ENCODE measurements at regions not wholly inside any gene's neighbourhood (a gene's known extent, or its start where the extent isn't known, plus 50 kb on each side); places are given as distances from the start of the nearest gene placed in this dataset.
"Not testable (repeated sequence)": the region's sequence is repeated elsewhere in the genome, so short reads cannot be mapped to it uniquely, and the experiment has no call there.

- H3K27me3 ChIP-seq (ENCODE audit: insufficient read depth, low read length) = no peaks in the 10 kb centered on the region
- H3K9ac ChIP-seq (ENCODE audit: low read depth, low read length) = no peak overlapping the region
- H3K4me1 ChIP-seq (ENCODE audit: insufficient read depth, low read length) = no peaks in the 10 kb centered on the region
- H3K27ac ChIP-seq (ENCODE audit: low read depth, low read length) = no peak overlapping the region
- H3K4me3 ChIP-seq (ENCODE audit: low read length) = no peak overlapping the region
- no peaks in the 10 kb centered on the region for H3K36me3 ChIP-seq (ENCODE audit: insufficient read depth, low read length)
- WGBS = 93% methylated on average over 4 of the region's 5 CpGs
- H3K9me3 ChIP-seq (ENCODE audit: insufficient read depth, low read depth, low read length) = no peaks in the 10 kb centered on the region
These were observed 408.0 kb downstream of the RPS24 start for GRCh38 chr10:78441694-78442093.

DNA sequence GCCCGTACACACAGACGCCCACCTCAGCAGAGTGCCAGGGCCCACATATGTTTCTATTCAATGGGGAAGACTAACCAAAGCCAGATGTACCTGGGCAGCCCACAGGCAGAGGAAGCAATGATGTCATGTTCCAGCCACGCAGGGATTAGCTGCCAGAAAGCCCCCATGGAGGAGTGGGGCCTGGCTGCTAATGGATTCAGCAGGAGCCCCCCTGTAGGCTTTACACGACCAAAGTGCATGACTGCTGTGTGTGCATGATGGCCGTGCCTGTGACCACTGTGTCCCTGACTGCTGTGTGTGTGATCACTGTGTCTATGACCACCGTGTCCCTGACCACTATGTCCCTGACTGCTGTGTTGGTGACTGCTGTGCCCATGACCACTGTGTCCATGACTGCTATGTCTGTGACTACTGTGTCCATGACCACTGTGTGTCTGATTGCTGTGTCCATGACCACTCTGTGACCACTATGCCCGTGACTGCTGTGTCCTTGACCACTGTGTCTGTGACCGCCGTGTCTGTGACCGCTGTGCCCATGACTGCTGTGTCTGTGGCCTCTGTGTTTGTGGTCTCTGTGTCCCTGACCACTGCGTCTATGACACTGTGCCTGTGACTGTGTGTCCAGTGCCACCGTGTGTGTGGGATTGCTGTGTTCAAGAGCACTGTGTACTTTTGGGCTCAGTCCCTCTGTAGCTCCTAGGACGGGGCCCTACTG is 409.3 kb downstream of the RPS24 start:
- H3K9ac ChIP-seq (ENCODE audit: low read depth, low read length) = no peak overlapping the region
- no peaks in the 10 kb centered on the region for H3K27me3 ChIP-seq (ENCODE audit: insufficient read depth, low read length)
- no peaks in the 10 kb centered on the region for H3K9me3 ChIP-seq (ENCODE audit: insufficient read depth, low read depth, low read length)
- no peaks in the 10 kb centered on the region for H3K36me3 ChIP-seq (ENCODE audit: insufficient read depth, low read length)
- H3K4me1 ChIP-seq (ENCODE audit: insufficient read depth, low read length) = no peaks in the 10 kb centered on the region
- H3K27ac ChIP-seq (ENCODE audit: low read depth, low read length) = no peak overlapping the region
- WGBS = 87% methylated on average over 13 of the region's 13 CpGs
- H3K4me3 ChIP-seq (ENCODE audit: low read length) = no peak overlapping the region

DNA sequence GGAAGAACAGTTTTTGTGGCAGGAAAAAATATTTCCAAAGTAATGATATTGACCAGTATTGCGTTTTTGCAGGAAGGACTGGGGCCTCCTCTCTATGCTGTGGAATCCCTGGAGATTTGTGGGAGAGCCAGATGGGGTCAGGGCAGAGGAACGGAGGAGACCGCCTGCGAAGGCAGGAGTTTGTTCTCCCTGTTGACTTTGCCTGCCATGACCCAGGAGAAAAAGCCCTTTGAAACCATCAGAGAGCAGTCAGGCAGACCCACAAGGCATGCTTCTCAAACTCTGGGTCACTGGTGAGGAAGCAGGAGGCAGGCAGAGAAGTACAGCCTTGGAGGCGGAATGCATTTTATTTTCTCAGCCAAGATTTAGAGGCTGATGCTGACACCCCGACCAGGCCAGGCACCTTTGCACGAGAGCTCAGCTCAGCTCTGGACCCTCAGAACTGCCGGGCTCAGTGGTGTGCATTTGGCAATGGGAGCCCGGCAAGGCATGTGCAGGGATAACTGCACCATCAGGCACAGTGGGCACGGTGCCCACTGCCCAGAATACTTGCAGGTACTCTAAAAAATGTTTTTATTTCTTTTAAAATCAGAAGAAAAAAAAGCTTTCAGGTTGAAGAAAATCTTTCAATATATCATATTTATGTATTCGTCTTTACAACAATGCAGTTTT is 410.4 kb downstream of the RPS24 start:
- Histone ChIP-seq H3K27ac (ENCODE audit: low read depth, low read length) (no peak overlapping the region), H3K4me3 (ENCODE audit: low read length) (no peak overlapping the region), H3K9ac (ENCODE audit: low read depth, low read length) (no peak overlapping the region), H3K9me3 (ENCODE audit: insufficient read depth, low read depth, low read length) (no peaks in the 10 kb centered on the region), H3K27me3 (ENCODE audit: insufficient read depth, low read length) (no peaks in the 10 kb centered on the region), H3K4me1 (ENCODE audit: insufficient read depth, low read length) (no peaks in the 10 kb centered on the region), H3K36me3 (ENCODE audit: insufficient read depth, low read length) (no peaks in the 10 kb centered on the region)
- 95% methylated on average over 10 of the region's 11 CpGs for WGBS

DNA sequence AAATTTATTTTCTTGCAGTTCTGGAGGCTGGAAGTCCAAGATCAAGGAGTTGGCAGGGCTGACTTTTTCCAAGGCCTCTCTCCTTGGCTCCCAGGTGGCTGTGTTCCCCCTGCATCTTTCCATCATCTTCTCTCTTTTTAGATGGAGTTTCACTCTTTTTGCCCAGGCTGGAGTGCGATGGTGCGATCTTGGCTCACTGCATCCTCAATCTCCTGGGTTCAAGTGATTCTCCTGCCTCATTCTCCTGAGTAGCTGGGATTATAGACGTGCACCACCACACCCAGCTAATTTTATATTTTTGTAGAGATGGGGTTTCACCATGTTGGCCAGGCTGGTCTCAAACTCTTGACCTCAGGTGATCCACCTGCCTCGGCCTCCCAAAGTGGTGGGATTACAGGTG is 411.1 kb downstream of the RPS24 start:
- not testable (repeated sequence) for H3K27me3 ChIP-seq (ENCODE audit: insufficient read depth, low read length); H3K9me3 ChIP-seq (ENCODE audit: insufficient read depth, low read depth, low read length); H3K9ac ChIP-seq (ENCODE audit: low read depth, low read length); H3K4me3 ChIP-seq (ENCODE audit: low read length); H3K36me3 ChIP-seq (ENCODE audit: insufficient read depth, low read length); H3K27ac ChIP-seq (ENCODE audit: low read depth, low read length); H3K4me1 ChIP-seq (ENCODE audit: insufficient read depth, low read length)
- 98% methylated on average over 4 of the region's 4 CpGs for WGBS

- Histone ChIP-seq H3K9me3 (ENCODE audit: insufficient read depth, low read depth, low read length) (no peaks in the 10 kb centered on the region), H3K27me3 (ENCODE audit: insufficient read depth, low read length) (no peaks in the 10 kb centered on the region; the same call in 1 of the 2 replicates)
- 95% methylated on average over 2 of the region's 2 CpGs for WGBS
These were observed 411.6 kb downstream of the RPS24 start for GRCh38 chr10:78445308-78445707.

GRCh38 chr10:78448470-78448869 is 414.8 kb downstream of the RPS24 start:
- Histone ChIP-seq H3K4me3 (ENCODE audit: low read length) (no peak overlapping the region), H3K36me3 (ENCODE audit: insufficient read depth, low read length) (no peaks in the 10 kb centered on the region), H3K27me3 (ENCODE audit: insufficient read depth, low read length) (no peaks in the 10 kb centered on the region; the same call in 1 of the 2 replicates), H3K4me1 (ENCODE audit: insufficient read depth, low read length) (no peaks in the 10 kb centered on the region), H3K27ac (ENCODE audit: low read depth, low read length) (no peak overlapping the region), H3K9me3 (ENCODE audit: insufficient read depth, low read depth, low read length) (no peaks in the 10 kb centered on the region), H3K9ac (ENCODE audit: low read depth, low read length) (no peak overlapping the region)
- 88% methylated on average over 4 of the region's 4 CpGs for WGBS

More at GRCh38 chr10:78445308-78445707, 411.6 kb downstream of the RPS24 start:
- no peak overlapping the region for H3K4me3 ChIP-seq (ENCODE audit: low read length)
- no peaks in the 10 kb centered on the region for H3K4me1 ChIP-seq (ENCODE audit: insufficient read depth, low read length)
- H3K36me3 ChIP-seq (ENCODE audit: insufficient read depth, low read length) = no peaks in the 10 kb centered on the region
- no peak overlapping the region for H3K9ac ChIP-seq (ENCODE audit: low read depth, low read length)
- H3K27ac ChIP-seq (ENCODE audit: low read depth, low read length) = no peak overlapping the region

GRCh38 chr10:78448994-78449418 is 415.3 kb downstream of the RPS24 start:
- H3K4me1 ChIP-seq (ENCODE audit: insufficient read depth, low read length) = no peaks in the 10 kb centered on the region
- H3K36me3 ChIP-seq (ENCODE audit: insufficient read depth, low read length) = no peaks in the 10 kb centered on the region
- 93% methylated on average over 2 of the region's 2 CpGs for WGBS
- H3K27ac ChIP-seq (ENCODE audit: low read depth, low read length) = no peak overlapping the region
- no peaks in the 10 kb centered on the region; the same call in 1 of the 2 replicates for H3K27me3 ChIP-seq (ENCODE audit: insufficient read depth, low read length)
- no peak overlapping the region for H3K4me3 ChIP-seq (ENCODE audit: low read length)
- H3K9ac ChIP-seq (ENCODE audit: low read depth, low read length) = no peak overlapping the region
- no peaks in the 10 kb centered on the region for H3K9me3 ChIP-seq (ENCODE audit: insufficient read depth, low read depth, low read length)

- H3K4me1 ChIP-seq (ENCODE audit: insufficient read depth, low read length) = no peaks in the 10 kb centered on the region
- H3K9me3 ChIP-seq (ENCODE audit: insufficient read depth, low read depth, low read length) = no peaks in the 10 kb centered on the region
- H3K9ac ChIP-seq (ENCODE audit: low read depth, low read length) = no peak overlapping the region
- H3K27me3 ChIP-seq (ENCODE audit: insufficient read depth, low read length) = no peaks in the 10 kb centered on the region; the same call in 1 of the 2 replicates
- H3K36me3 ChIP-seq (ENCODE audit: insufficient read depth, low read length) = no peaks in the 10 kb centered on the region
- H3K27ac ChIP-seq (ENCODE audit: low read depth, low read length) = no peak overlapping the region
- H3K4me3 ChIP-seq (ENCODE audit: low read length) = no peak overlapping the region
- WGBS = 96% methylated on average over 4 of the region's 4 CpGs
These were observed 415.9 kb downstream of the RPS24 start for GRCh38 chr10:78449554-78449953.

- Histone ChIP-seq H3K36me3 (ENCODE audit: insufficient read depth, low read length) (no peaks in the 10 kb centered on the region), H3K4me1 (ENCODE audit: insufficient read depth, low read length) (no peaks in the 10 kb centered on the region), H3K9me3 (ENCODE audit: insufficient read depth, low read depth, low read length) (no peaks in the 10 kb centered on the region), H3K27ac (ENCODE audit: low read depth, low read length) (no peak overlapping the region), H3K4me3 (ENCODE audit: low read length) (no peak overlapping the region), H3K9ac (ENCODE audit: low read depth, low read length) (no peak overlapping the region), H3K27me3 (ENCODE audit: insufficient read depth, low read length) (no peaks in the 10 kb centered on the region; the same call in 1 of the 2 replicates)
- 89% methylated on average over 3 of the region's 3 CpGs for WGBS
These were observed 416.6 kb downstream of the RPS24 start for GRCh38 chr10:78450239-78450638.

DNA sequence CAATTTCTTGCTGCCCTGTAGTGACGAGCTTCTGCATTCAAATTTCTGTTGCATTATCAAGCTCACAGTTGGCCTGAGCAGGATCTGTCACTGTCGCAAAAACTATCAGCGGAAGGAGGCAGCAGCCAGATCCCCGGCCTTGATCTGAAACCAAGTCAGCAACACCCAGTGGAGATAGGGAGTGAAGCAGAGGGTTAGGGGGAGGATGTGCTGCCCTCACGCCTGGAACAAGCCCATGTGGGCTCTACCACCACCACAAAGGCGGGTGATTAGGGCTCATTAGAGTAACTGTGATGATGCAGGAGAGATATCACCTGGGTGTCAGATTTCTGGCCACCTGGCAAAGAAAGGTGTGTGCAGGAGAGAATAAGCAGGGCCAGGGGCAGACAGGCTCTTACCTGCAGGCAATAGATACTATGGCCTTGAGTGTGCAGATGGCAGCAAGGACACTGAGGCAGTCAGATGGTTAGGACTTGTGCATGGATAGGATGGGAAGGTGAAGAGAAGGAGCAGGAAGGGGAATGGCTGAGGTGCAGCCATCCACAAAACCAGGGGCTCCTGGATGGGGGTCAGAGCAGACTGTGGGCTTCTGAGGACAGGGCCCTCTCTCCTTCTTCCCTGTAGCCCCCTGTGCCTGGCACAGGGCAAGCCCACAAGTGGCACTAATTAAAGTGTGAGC is 417.3 kb downstream of the RPS24 start:
- WGBS = 79% methylated on average over 6 of the region's 6 CpGs
- Histone ChIP-seq H3K27me3 (ENCODE audit: insufficient read depth, low read length) (no peaks in the 10 kb centered on the region; the same call in 1 of the 2 replicates), H3K4me1 (ENCODE audit: insufficient read depth, low read length) (no peaks in the 10 kb centered on the region), H3K36me3 (ENCODE audit: insufficient read depth, low read length) (no peaks in the 10 kb centered on the region), H3K4me3 (ENCODE audit: low read length) (no peak overlapping the region), H3K27ac (ENCODE audit: low read depth, low read length) (no peak overlapping the region), H3K9ac (ENCODE audit: low read depth, low read length) (no peak overlapping the region), H3K9me3 (ENCODE audit: insufficient read depth, low read depth, low read length) (no peaks in the 10 kb centered on the region)

- no peak overlapping the region for H3K9ac ChIP-seq (ENCODE audit: low read depth, low read length)
- H3K4me1 ChIP-seq (ENCODE audit: insufficient read depth, low read length) = no peaks in the 10 kb centered on the region
- WGBS = 82% methylated on average over 10 of the region's 10 CpGs
- H3K9me3 ChIP-seq (ENCODE audit: insufficient read depth, low read depth, low read length) = no peaks in the 10 kb centered on the region
- no peak overlapping the region for H3K4me3 ChIP-seq (ENCODE audit: low read length)
- H3K27me3 ChIP-seq (ENCODE audit: insufficient read depth, low read length) = no peaks in the 10 kb centered on the region; the same call in 1 of the 2 replicates
- H3K27ac ChIP-seq (ENCODE audit: low read depth, low read length) = no peak overlapping the region
- no peaks in the 10 kb centered on the region for H3K36me3 ChIP-seq (ENCODE audit: insufficient read depth, low read length)
These were observed 417.9 kb downstream of the RPS24 start for GRCh38 chr10:78451592-78451991.

Measured in HUES64 (cell line).